Activated CD4-positive, CD25-positive, alpha-beta regulatory T cell treated with anti-CD3 and anti-CD28 coated beads, Interleukin-2, amount 50 U/mL, for 16 hours (primary cell): ENCODE measurements at regions not wholly inside any gene's neighbourhood (a gene's known extent, or its start where the extent isn't known, plus 50 kb on each side); places are given as distances from the start of the nearest gene placed in this dataset.

Experiments
- DNase-seq: peaks from one replicate; pipeline ENCODE4 v3.0.0-alpha.2; 2020; ENCODE audit warnings: low read depth, low spot score

GRCh38 chr3:18886331-18886730, 262.0 kb upstream of the KCNH8 start:
- DNase-seq = no peak

GRCh38 chr3:18885612-18886011, 262.7 kb upstream of the KCNH8 start:
- DNase-seq = no peak

GRCh38 chr3:18883571-18883970, 264.7 kb upstream of the KCNH8 start:
- DNase-seq = no peak

GRCh38 chr3:18880691-18881090, 267.6 kb upstream of the KCNH8 start:
- no peak for DNase-seq

- no peak for DNase-seq
Observed at GRCh38 chr3:18872466-18872865, 275.8 kb upstream of the KCNH8 start.

- DNase-seq = no peak
Observed at GRCh38 chr3:18870642-18871041, 277.7 kb upstream of the KCNH8 start.

GRCh38 chr3:18870074-18870640, 278.2 kb upstream of the KCNH8 start:
- DNase-seq = no peak

- DNase-seq = no peak
Observed at GRCh38 chr3:18868911-18869689, 279.2 kb upstream of the KCNH8 start.

GRCh38 chr3:18866899-18867298, 281.4 kb upstream of the KCNH8 start:
- DNase-seq = no peak

GRCh38 chr3:18864933-18865731, 283.2 kb upstream of the KCNH8 start:
- no peak for DNase-seq

- no peak for DNase-seq
Observed at GRCh38 chr3:18862077-18862476, 286.2 kb upstream of the KCNH8 start.

- DNase-seq = no peak
Observed at GRCh38 chr3:18861137-18861536, 287.2 kb upstream of the KCNH8 start.

GRCh38 chr3:18853269-18853668, 295.0 kb upstream of the KCNH8 start:
- no peak for DNase-seq

GRCh38 chr3:18847583-18848197, 300.6 kb upstream of the KCNH8 start:
- no peak for DNase-seq

GRCh38 chr3:18843983-18844382, 304.3 kb upstream of the KCNH8 start:
- DNase-seq = no peak

- DNase-seq = no peak
Observed at GRCh38 chr3:18843188-18843587, 305.1 kb upstream of the KCNH8 start.

- no peak for DNase-seq
Observed at GRCh38 chr3:18841422-18842343, 306.6 kb upstream of the KCNH8 start.

GRCh38 chr3:18840535-18841137, 307.7 kb upstream of the KCNH8 start:
- DNase-seq = no peak

GRCh38 chr3:18838758-18839157, 309.6 kb upstream of the KCNH8 start:
- DNase-seq = no peak

GRCh38 chr3:18837137-18837755, 311.1 kb upstream of the KCNH8 start:
- DNase-seq = no peak
